H1 (cell line): ENCODE measurements at regions not wholly inside any gene's neighbourhood (a gene's known extent, or its start where the extent isn't known, plus 50 kb on each side); places are given as distances from the start of the nearest gene placed in this dataset.

Experiments used
- GABPA ChIP-seq: IDR thresholded peaks from 2 replicates; pipeline ENCODE4 v1.6.1; 2011; ENCODE audit warnings: mild to moderate bottlenecking, low read length, moderate library complexity, borderline replicate concordance; ENCODE audit not compliant: insufficient read depth
- SRF ChIP-seq: IDR thresholded peaks from 2 replicates; pipeline ENCODE4 v1.6.1; 2011; ENCODE audit warnings: mild to moderate bottlenecking, low read depth, low read length, moderate library complexity
- TF ChIP-seq, protein P1 (sequence below), 3 experiments: IDR thresholded peaks; 1 replicate in 2 of 3; 2 replicates in 1 of 3; pipeline versions ENCODE4 v1.5.1 to v1.6.1; 2011; ENCODE audit warnings: low read length in 3 of 3, mild to moderate bottlenecking in 3 of 3, inconsistent platforms in 2 of 3, low read depth in 1 of 3, moderate library complexity in 1 of 3; ENCODE audit not compliant: insufficient read depth in 1 of 3; ENCODE audit errors: control extremely low read depth in 1 of 3

DNA sequence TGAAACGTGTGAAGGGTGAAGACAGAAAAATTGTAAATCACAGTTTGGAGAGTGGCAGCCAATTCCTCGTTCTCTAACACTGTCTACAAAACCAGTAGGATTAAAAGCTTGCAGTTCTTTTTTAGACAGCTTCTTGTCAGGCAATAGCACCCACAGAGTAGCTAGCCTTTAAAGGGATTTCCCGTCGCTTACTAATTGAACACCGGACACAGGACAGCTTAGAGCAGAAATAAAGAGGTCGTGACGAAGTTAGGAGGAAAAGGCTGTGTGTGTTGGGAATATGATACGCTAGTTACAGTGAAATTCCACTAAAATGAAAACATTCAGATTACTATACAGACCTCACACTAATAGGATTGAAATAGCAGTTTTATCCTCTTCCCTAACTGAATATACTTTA is 149.1 kb upstream of the FLRT2 start:
- no peak for TF ChIP-seq SRF
- TF ChIP-seq, protein P1, sequence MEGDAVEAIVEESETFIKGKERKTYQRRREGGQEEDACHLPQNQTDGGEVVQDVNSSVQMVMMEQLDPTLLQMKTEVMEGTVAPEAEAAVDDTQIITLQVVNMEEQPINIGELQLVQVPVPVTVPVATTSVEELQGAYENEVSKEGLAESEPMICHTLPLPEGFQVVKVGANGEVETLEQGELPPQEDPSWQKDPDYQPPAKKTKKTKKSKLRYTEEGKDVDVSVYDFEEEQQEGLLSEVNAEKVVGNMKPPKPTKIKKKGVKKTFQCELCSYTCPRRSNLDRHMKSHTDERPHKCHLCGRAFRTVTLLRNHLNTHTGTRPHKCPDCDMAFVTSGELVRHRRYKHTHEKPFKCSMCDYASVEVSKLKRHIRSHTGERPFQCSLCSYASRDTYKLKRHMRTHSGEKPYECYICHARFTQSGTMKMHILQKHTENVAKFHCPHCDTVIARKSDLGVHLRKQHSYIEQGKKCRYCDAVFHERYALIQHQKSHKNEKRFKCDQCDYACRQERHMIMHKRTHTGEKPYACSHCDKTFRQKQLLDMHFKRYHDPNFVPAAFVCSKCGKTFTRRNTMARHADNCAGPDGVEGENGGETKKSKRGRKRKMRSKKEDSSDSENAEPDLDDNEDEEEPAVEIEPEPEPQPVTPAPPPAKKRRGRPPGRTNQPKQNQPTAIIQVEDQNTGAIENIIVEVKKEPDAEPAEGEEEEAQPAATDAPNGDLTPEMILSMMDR (IDR thresholded peaks at IDR 0.05; ENCODE audit: control extremely low read depth in 1 of 3, insufficient read depth in 1 of 3, low read depth in 1 of 3, low read length in 3 of 3), result no peak
- TF ChIP-seq GABPA, result no peak
